PC-3 (cell line): ENCODE measurements at regions not wholly inside any gene's neighbourhood (a gene's known extent, or its start where the extent isn't known, plus 50 kb on each side); places are given as distances from the start of the nearest gene placed in this dataset.
A peak's percentile ranks its signal among the peaks of the same experiment; 100 is the strongest.

Experiments used
- ATAC-seq: fragments of 200-7000 bp; cut with Tn5 transposase; 2 replicates; pipeline ENCODE4 v1.9.1; 2020; ENCODE audit warnings: mild to moderate bottlenecking, moderate library complexity
- BruUV-seq: library from RNA; stranded (reverse); fragments of 400-500 nt; replicated peaks from 2 replicates; lab custom pipeline; 2021; lab: Mats Ljungman, UMichigan
- CTCF ChIA-PET: fragments of 300-600 bp; sonication (Branson Sonifier 250); formaldehyde crosslinking; loops from one replicate; lab custom pipeline; 2022; ENCODE audit warnings: antibody characterized with exemption; lab: Charles Lee
- POLR2A ChIA-PET: fragments of 300-600 bp; sonication (Branson Sonifier 250); formaldehyde crosslinking; loops from one replicate; lab custom pipeline; 2022; ENCODE audit warnings: antibody characterized with exemption; ENCODE audit not compliant: unreplicated experiment; lab: Charles Lee
- DNase-seq: peaks from one replicate; pipeline ENCODE4 v3.0.0-alpha.2; 2015
- H2AFZ ChIP-seq: fragments of 300-600 bp; sonication (generic); 2 replicates; pipeline ENCODE4 v1.6.0; 2016; ENCODE audit warnings: antibody characterized with exemption, low read length
- H3F3A ChIP-seq: fragments of 300-600 bp; sonication (generic); one replicate; pipeline ENCODE4 v1.6.0; 2017; ENCODE audit warnings: antibody characterized with exemption, low read length, control low read depth, mild to moderate bottlenecking; ENCODE audit not compliant: unreplicated experiment
- H3K27ac ChIP-seq: fragments of 300-600 bp; sonication (generic); 2 replicates; pipeline ENCODE4 v1.5.1; 2016; ENCODE audit warnings: mild to moderate bottlenecking, low read length
- H3K27me3 ChIP-seq: fragments of 300-600 bp; sonication (generic); 2 replicates; pipeline ENCODE4 v1.6.1; 2016; ENCODE audit warnings: low read length, mixed read lengths
- H3K36me3 ChIP-seq: fragments of 300-600 bp; sonication (generic); 2 replicates; pipeline ENCODE4 v1.6.1; 2016; ENCODE audit warnings: low read depth, mixed run types, low read length, mixed read lengths
- H3K4me1 ChIP-seq: fragments of 300-600 bp; sonication (generic); 2 replicates; pipeline ENCODE4 v1.5.1; 2016; ENCODE audit warnings: low read length; ENCODE audit not compliant: insufficient read depth
- H3K4me2 ChIP-seq: fragments of 300-600 bp; sonication (generic); 2 replicates; pipeline ENCODE4 v1.6.0; 2016; ENCODE audit warnings: low read length
- H3K4me3 ChIP-seq: fragments of 300-600 bp; sonication (generic); 2 replicates; pipeline ENCODE4 v1.5.1; 2016; ENCODE audit warnings: mild to moderate bottlenecking, low read length, mixed read lengths
- H3K79me2 ChIP-seq: fragments of 300-600 bp; sonication (generic); 2 replicates; pipeline ENCODE4 v1.6.1; 2017; ENCODE audit warnings: low read length, mixed read lengths
- H3K9ac ChIP-seq: fragments of 300-600 bp; sonication (generic); 2 replicates; pipeline ENCODE4 v1.6.0; 2016; ENCODE audit warnings: mild to moderate bottlenecking, low read length
- H3K9me2 ChIP-seq: fragments of 300-600 bp; sonication (generic); replicated peaks from 2 replicates; pipeline ENCODE4 v1.6.1; 2016; ENCODE audit warnings: mixed run types, low read length, mixed read lengths
- H3K9me3 ChIP-seq: fragments of 300-600 bp; sonication (generic); 2 replicates; pipeline ENCODE4 v1.6.1; 2016; ENCODE audit warnings: low read length, mixed read lengths
- H4K20me1 ChIP-seq: fragments of 300-600 bp; sonication (generic); 2 replicates; pipeline ENCODE4 v1.6.1; 2016; ENCODE audit warnings: low read length, mixed read lengths
- CTCF ChIP-seq: fragments of 300-600 bp; sonication (generic); conservative IDR thresholded peaks from 2 replicates; pipeline ENCODE4 v1.5.1; 2017; ENCODE audit warnings: antibody characterized with exemption, low read depth, mild to moderate bottlenecking, low read length
- EZH2 ChIP-seq: fragments of 300-600 bp; sonication (generic); IDR thresholded peaks from one replicate; pipeline ENCODE4 v1.6.1; 2017; ENCODE audit warnings: antibody characterized with exemption, mild to moderate bottlenecking, low read length; ENCODE audit not compliant: unreplicated experiment
- EZH2phosphoT487 ChIP-seq: fragments of 300-600 bp; sonication (generic); IDR thresholded peaks from 2 replicates; pipeline ENCODE4 v1.6.1; 2018; ENCODE audit warnings: mild to moderate bottlenecking, antibody characterized with exemption, low read length, borderline replicate concordance
- intact Hi-C: fragments of 100-400 bp; cut with micrococcal nuclease; formaldehyde crosslinking; loops from 2 replicates; pipeline ENCODE4 v1.9.0; 2023

- DNase-seq = no peak
- H3K27ac ChIP-seq = no peak overlapping the region
- no peaks in the 10 kb centered on the region for H3K79me2 ChIP-seq
- BruUV-seq = no TSS peak
- no peaks in the 10 kb centered on the region for H4K20me1 ChIP-seq
- no peak overlapping the region for H3K9ac ChIP-seq
- ATAC-seq = no peak
- ChIA-PET CTCF (no interaction called here), POLR2A (no interaction called here)
- no peaks in the 10 kb centered on the region for H3F3A ChIP-seq
- H3K9me2 ChIP-seq = no peaks in the 10 kb centered on the region
- H3K9me3 ChIP-seq = no peaks in the 10 kb centered on the region
- TF ChIP-seq EZH2 (no peak), CTCF (no peak), EZH2phosphoT487 (no peak)
- H2AFZ ChIP-seq = no peak overlapping the region
- H3K4me1 ChIP-seq = peaks cover 12% of the 10 kb centered on the region
- H3K27me3 ChIP-seq = no peaks in the 10 kb centered on the region
- no peaks in the 10 kb centered on the region for H3K36me3 ChIP-seq
- intact Hi-C loops = no loop called here
- no peak overlapping the region for H3K4me3 ChIP-seq
- no peak overlapping the region for H3K4me2 ChIP-seq
These were observed 58.3 kb upstream of the NEUROD6 start for GRCh38 chr7:31398815-31399214.

- Histone ChIP-seq H3K36me3 (no peaks in the 10 kb centered on the region), H4K20me1 (no peaks in the 10 kb centered on the region), H3K27me3 (no peaks in the 10 kb centered on the region), H3K9ac (no peak overlapping the region), H3F3A (no peaks in the 10 kb centered on the region), H2AFZ (no peak overlapping the region), H3K27ac (peak overlapping the region; percentile 79), H3K9me2 (no peaks in the 10 kb centered on the region), H3K4me2 (no peak overlapping the region; the same call in 1 of the 2 replicates), H3K9me3 (no peaks in the 10 kb centered on the region), H3K4me1 (peaks cover 63% of the 10 kb centered on the region), H3K4me3 (no peak overlapping the region), H3K79me2 (no peaks in the 10 kb centered on the region)
- TF ChIP-seq CTCF (no peak), EZH2 (no peak), EZH2phosphoT487 (no peak)
- CTCF ChIA-PET = no interaction called here
- intact Hi-C loops = no loop called here
- no TSS peak for BruUV-seq
- POLR2A ChIA-PET = no interaction called here
- ATAC-seq (no peak), DNase-seq (no peak)
These were observed 66.7 kb upstream of the NEUROD6 start for GRCh38 chr7:31407178-31407676.

- Histone ChIP-seq H3K9me2 (no peaks in the 10 kb centered on the region), H3K27me3 (no peaks in the 10 kb centered on the region), H3K36me3 (no peaks in the 10 kb centered on the region), H3F3A (no peaks in the 10 kb centered on the region), H3K4me1 (peaks cover 58% of the 10 kb centered on the region), H3K4me2 (peak overlapping the region; percentile 74), H3K27ac (peak overlapping the region; percentile 79), H4K20me1 (no peaks in the 10 kb centered on the region), H3K9ac (peak overlapping the region; percentile 26; the same call in 1 of the 2 replicates), H3K79me2 (no peaks in the 10 kb centered on the region), H2AFZ (0 out of 2 replicates have a peak overlapping the region, but pooled peaks have one; percentile 36), H3K9me3 (no peaks in the 10 kb centered on the region), H3K4me3 (peak overlapping the region; percentile 16; the same call in 1 of the 2 replicates)
- TF ChIP-seq CTCF (no peak), EZH2 (no peak), EZH2phosphoT487 (no peak)
- CTCF ChIA-PET = interaction anchor here (1.0 kb wide), 1 partner anchor 80 kb away, joined by 4 read pairs; no protein-coding TSS in a partner anchor
- BruUV-seq = no TSS peak
- POLR2A ChIA-PET = no interaction called here
- intact Hi-C loops = no loop called here
- ATAC-seq (peak; percentile 94), DNase-seq (peak; percentile 91)
These were observed 67.7 kb upstream of the NEUROD6 start for GRCh38 chr7:31408140-31408729.
